ENCODE measurements at regions not wholly inside any gene's neighbourhood (a gene's known extent, or its start where the extent isn't known, plus 50 kb on each side); places are given as distances from the start of the nearest gene placed in this dataset.

DNA sequence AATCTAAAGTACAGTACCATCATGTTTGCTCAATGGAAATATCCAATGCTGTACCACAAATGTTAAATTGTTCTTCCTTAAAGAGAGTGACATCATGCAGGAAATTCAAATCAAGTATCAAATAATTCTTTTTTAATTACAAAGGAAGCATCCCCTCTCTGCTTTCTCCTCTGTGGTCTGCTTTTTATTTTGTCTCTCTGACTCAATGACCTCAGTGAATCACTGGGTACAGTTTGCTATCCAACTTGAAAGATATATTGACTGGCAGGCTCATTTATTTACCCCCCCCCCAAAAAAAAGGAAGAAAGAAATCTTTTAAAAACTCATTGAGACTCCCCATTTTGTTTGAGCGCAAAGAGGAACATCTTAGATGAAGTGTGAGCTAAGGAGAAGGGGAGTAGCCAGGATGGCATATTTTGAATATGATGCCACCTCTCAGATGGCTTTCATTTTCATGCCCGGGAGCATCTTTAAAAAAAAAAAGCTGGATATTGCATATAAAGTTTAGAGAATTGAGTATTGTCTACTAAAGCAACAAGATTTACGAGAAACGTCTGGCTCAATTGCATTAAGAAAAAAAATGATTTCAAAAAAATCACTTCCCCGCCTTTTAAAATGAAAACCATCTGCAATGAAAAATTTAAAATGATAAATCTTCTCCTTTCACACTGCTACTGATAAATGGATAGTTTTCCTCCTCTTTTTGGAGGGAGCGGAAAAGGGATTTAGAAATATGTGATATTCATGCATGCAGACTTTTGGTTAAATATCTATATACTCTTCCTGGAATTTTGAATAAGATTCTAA is 307.1 kb upstream of the DPH6 start:
- no peak for DNase-seq (ENCODE audit: low read depth in 2 of 2)

DNA sequence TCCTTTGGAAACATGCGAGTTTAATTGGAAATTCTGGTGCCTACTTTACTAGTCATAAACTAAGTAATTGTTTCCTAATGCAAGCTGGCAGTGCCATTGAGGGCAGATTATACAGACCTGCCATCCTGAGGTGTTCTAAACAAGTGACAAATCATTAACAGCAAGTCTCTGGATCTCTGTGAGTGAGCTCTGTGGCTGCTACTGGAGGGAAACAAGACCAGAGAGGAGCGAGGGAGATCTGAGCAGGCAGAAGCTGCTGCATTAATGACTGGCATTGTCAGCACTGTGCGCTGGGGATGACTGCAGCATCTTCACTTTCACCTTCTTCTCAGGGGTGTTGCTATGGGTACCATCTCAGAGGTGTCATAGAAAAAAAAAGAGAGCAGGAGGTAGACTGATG is 308.4 kb upstream of the DPH6 start:
- DNase-seq (ENCODE audit: low read depth in 2 of 2), result no peak

DNA sequence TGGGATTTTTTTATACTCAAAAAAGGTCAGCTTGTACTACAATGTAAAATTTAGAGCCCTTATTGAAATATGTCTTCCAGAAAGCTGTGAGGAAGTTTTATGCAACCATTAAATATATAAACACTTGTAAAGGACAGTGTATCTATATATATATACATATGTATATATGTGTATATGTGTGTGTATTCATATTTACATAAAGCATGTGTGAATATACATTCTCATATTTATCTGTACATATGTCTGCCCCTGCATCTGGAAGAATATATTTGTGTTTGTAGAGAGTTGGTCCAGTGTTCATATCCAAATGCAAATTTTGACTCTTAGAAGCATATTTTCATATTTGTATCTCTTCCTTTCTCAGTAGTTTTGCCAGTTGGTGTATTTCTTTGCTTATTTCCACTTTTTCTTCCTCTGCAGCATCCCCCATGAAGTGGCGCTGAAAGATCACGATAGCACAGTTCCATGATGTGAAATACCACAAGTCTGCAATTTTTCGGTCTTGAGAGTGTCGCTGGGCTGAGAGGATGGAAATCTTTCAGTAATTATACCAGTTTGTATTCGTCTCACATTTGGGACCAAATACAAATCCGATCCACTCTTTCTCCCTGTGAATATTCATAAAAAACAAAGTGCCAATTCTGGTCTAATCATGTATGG is 311.7 kb upstream of the DPH6 start:
- DNase-seq (ENCODE audit: low read depth in 2 of 2), result no peak

- no peak for DNase-seq (ENCODE audit: low read depth in 2 of 2)
Measured at GRCh38 chr15:35858707-35859106, 312.7 kb upstream of the DPH6 start.

- DNase-seq (ENCODE audit: low read depth in 2 of 2), result no peak
Measured at GRCh38 chr15:35863655-35864054, 317.7 kb upstream of the DPH6 start.

DNA sequence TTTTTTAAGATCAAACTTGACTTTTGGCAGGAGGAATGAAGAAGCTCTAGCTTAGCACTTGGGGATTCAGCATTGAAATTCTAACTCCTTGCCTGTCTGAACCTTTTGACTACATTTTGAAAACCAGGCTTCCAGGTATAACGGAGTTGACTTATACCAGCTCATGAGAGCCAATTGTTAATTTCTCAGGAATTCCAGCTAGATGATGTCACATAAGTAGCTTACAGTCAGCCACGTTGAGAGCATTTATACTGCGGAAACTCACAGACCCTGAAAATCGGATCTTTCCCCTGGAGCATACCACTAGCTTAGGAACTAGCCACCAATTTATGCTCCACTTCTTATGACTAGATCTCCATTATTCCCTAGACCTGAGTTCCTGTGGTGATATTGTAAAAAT is 321.4 kb upstream of the DPH6 start:
- no peak for DNase-seq (ENCODE audit: low read depth in 2 of 2)

DNA sequence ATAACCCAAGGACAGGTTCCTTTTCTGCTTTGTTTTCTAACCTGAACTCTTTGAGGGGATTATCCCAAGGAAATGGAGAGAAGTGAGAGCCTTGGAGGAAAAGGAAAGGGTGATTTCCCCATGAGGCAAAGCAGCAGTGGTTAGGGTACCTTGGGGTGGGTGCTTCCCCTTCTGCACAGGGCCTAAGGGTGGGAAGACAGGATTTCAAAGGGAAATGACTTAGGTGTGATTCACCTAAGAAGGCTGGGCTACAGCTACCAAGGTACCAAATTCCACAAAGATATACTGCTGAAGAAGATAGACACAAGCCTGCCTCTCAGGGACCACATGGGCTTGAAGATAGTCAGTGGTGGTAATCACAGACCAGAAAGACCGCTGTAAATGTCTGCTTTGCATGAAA is 325.3 kb upstream of the DPH6 start:
- DNase-seq (ENCODE audit: low read depth in 2 of 2), result no peak

- DNase-seq (ENCODE audit: low read depth in 2 of 2), result no peak
Measured at GRCh38 chr15:35871812-35872211, 325.8 kb upstream of the DPH6 start.

- DNase-seq (ENCODE audit: low read depth in 2 of 2), result no peak
Measured at GRCh38 chr15:35872577-35872976, 326.6 kb upstream of the DPH6 start.

GRCh38 chr15:35874260-35874905 is 328.4 kb upstream of the DPH6 start:
- no peak for DNase-seq (ENCODE audit: low read depth in 2 of 2)

DNA sequence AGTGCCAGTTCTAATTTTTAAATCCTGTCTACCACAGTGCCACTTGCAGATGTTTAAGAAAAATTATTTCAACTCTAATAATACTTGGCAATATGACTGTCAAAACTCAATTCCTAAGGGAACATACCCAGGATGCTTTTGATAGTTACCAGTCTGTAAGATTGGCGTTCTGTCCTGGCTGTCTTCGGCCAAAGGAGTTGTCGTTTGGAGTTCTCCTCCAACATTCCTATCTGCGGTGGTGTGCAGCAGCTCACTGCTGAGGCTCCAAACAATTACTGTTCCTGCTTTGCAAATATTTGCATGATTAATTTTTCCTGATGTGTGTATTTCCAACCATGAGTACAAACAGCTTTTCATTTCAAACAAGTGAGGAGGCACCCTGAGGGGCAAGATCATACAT is 330.8 kb upstream of the DPH6 start:
- DNase-seq (ENCODE audit: low read depth in 2 of 2), result no peak

DNA sequence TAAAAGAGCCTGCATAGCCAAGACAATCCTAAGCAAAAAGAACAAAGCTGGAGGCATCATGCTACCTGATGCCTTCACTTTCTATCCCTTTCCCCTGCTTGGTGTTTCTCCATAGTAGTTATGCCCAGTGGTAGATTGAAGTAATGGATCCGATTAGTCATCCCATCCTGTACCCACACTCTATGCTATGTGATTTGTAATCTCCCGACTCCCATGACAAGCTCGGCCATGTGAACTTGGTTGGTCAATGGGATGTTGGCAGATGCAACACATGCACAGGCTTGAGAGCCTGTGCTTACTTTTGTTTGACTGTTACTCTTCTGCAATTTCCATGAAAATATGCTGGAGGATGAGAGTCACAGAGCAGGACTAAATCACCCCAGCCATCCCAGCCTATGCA is 334.9 kb upstream of the DPH6 start:
- DNase-seq (ENCODE audit: low read depth in 2 of 2), result no peak

GRCh38 chr15:35885870-35886269 is 339.9 kb upstream of the DPH6 start:
- no peak for DNase-seq (ENCODE audit: low read depth in 2 of 2)

DNA sequence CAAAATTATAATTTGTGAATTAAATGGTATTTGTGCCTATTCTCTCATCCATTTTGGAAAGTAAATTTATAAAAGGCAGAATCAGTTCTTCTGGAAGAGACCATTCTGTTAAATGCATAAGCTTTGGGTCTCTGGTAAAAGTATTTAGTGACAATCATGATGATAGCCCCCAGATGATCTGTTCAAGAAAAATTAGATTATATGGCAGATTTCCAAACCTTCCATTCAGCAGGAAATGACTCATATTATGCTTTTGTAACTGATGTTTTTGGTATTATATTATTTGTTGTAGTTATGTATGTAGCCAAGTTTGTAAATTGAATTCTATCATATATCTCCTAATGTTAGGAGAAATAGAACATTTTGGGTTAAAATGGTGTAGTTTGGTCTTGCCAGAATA is 340.8 kb upstream of the DPH6 start:
- DNase-seq (ENCODE audit: low read depth in 2 of 2), result no peak

- DNase-seq (ENCODE audit: low read depth in 2 of 2), result no peak
Measured at GRCh38 chr15:35888815-35889214, 342.9 kb upstream of the DPH6 start.

GRCh38 chr15:35907511-35907910 is 361.5 kb upstream of the DPH6 start:
- DNase-seq (ENCODE audit: low read depth in 2 of 2), result no peak

DNA sequence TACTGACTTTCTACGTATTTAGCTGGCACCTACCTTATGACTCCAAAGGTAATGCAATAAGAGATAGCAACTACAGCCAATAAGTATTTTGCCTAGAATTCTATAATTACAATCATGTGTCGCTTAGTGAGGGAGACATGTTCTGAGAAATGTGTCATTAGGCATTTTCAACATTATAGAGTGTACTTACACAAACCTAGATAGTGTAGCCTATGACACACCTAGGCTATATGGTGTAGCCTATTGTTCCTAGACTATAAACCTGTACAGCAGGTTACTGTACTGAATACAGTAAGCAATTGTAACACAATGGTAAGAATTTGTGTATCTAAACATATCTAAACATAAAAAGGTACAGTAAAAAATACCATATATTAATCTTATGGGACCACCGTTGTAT is 363.4 kb upstream of the DPH6 start:
- DNase-seq (ENCODE audit: low read depth in 2 of 2), result no peak

GRCh38 chr15:35910227-35910626 is 364.3 kb upstream of the DPH6 start:
- no peak for DNase-seq (ENCODE audit: low read depth in 2 of 2)

DNA sequence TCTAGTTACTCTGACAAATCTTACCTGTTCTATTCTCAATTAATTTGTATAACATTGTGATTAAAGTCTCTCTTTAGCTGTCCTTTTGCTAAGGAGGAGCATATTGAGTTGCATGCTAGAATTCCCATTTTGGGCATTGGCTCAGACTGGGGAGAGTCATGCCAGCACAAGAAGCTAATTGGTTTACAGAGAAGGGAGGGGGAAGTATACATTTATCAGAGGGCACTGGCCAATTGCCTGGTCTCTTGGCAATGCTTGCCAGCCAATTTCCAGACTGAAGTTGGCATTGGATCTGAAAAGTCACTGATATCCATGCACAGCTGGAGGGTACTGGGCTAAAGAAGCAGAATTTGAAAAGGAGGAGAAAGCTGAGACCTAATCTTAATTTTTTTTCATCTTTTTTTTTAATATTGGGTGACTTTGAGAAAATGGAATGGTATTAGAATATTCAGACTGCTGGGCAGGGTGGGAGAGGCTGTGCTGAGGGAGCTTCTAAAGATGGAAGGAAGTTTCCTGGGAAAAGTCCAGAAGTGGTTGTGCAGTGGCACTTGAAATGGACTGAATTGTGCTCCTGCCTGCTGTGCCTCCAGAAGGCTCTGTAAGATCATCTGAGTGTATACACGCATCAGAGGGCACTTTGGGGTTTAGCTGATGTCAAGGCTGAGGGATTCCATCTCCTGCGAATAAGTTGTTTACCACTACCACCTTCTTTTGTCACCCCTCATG is 365.2 kb upstream of the DPH6 start:
- DNase-seq (ENCODE audit: low read depth in 2 of 2), result no peak

DNA sequence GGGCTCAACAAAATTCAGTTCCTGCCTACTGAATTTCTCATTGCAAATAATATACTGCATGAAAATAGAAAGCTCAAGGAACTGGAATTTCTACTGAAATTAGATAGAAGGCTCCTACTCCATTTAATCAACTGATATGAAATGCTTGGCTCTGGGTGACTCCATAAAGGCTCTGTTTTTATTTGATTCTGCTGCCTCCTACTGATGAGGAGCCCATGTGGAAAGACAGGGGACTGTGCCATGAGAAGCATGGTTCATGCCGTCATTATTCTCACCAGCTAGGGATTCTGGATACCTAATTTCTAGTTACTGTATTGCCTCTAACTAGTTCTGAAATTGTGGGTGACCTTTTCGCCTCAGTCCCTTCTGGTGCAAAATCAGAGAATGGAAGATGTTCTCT is 366.2 kb upstream of the DPH6 start:
- DNase-seq (ENCODE audit: low read depth in 2 of 2), result no peak

- no peak for DNase-seq (ENCODE audit: low read depth in 2 of 2)
Measured at GRCh38 chr15:35914573-35914972, 368.6 kb upstream of the DPH6 start.

DNA sequence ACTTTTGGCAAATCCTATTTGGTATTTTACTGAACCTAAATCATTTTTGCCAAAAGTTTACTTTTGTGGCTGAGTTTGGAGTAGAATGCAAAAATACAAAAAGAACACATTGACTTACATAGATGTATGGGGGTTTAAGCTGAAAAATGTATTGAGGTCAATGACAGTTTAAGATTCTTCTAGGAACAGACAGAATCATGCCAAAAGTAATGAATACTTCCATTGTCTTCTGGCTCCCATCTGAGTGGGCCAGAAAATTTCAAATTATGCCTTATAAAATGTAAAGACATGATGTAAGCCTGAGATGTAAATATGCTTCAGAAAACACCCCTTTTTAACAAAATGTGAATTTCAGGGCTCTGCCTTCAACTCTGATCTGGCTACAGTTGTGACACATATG is 375.1 kb upstream of the DPH6 start:
- no peak for DNase-seq (ENCODE audit: low read depth in 2 of 2)
